Mammary epithelial cell (primary cell): ENCODE measurements at regions not wholly inside any gene's neighbourhood (a gene's known extent, or its start where the extent isn't known, plus 50 kb on each side); places are given as distances from the start of the nearest gene placed in this dataset.

Experiments used
- EZH2 ChIP-seq: IDR thresholded peaks from 2 replicates; pipeline ENCODE4 v1.6.1; 2012; ENCODE audit warnings: low read length, inconsistent platforms, borderline replicate concordance
- TF ChIP-seq, protein P1 (sequence below), 2 donors: IDR thresholded peaks in 1 of 2; conservative IDR thresholded peaks in 1 of 2; 2 replicates each; pipeline ENCODE4 v1.5.1; 2011 to 2012; ENCODE audit warnings: inconsistent platforms in 2 of 2, low read length in 2 of 2, mild to moderate bottlenecking in 2 of 2, control low read depth in 1 of 2, low read depth in 1 of 2; ENCODE audit not compliant: insufficient read depth in 1 of 2; ENCODE audit errors: extremely low read depth in 1 of 2

DNA sequence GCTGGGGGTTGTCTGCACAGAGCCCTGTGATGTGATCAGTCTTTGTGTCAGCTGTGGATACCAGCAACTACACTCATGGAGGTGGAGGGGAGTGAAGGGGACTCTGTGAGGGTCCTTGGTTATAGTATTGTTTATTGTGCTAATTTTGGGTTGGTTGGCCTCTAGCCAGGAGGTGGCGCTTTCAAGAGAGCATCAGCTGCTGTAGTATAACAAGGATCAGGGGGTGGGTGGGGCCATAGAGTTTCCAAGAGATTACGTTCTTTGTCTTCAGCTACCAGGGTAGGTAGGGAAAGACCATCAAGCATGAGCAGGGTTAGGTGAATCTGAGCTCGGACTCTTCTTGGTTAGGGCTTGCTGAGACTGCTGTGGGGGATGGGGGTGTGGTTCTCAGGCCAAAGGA is 97.1 kb upstream of the HS3ST3A1 start:
- no peak for TF ChIP-seq EZH2
- TF ChIP-seq, protein P1, sequence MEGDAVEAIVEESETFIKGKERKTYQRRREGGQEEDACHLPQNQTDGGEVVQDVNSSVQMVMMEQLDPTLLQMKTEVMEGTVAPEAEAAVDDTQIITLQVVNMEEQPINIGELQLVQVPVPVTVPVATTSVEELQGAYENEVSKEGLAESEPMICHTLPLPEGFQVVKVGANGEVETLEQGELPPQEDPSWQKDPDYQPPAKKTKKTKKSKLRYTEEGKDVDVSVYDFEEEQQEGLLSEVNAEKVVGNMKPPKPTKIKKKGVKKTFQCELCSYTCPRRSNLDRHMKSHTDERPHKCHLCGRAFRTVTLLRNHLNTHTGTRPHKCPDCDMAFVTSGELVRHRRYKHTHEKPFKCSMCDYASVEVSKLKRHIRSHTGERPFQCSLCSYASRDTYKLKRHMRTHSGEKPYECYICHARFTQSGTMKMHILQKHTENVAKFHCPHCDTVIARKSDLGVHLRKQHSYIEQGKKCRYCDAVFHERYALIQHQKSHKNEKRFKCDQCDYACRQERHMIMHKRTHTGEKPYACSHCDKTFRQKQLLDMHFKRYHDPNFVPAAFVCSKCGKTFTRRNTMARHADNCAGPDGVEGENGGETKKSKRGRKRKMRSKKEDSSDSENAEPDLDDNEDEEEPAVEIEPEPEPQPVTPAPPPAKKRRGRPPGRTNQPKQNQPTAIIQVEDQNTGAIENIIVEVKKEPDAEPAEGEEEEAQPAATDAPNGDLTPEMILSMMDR (conservative IDR thresholded peaks at IDR 0.05 in 1 of 2, IDR thresholded peaks at IDR 0.05 in 1 of 2; ENCODE audit: extremely low read depth in 1 of 2, insufficient read depth in 1 of 2, low read depth in 1 of 2, low read length in 2 of 2): no peak
